Smooth muscle cell (in vitro differentiated cells): ENCODE measurements at regions not wholly inside any gene's neighbourhood (a gene's known extent, or its start where the extent isn't known, plus 50 kb on each side); places are given as distances from the start of the nearest gene placed in this dataset.

Experiments
- DNase-seq: peaks from one replicate; lab custom pipeline; 2025; ENCODE audit not compliant: unreplicated experiment; lab: John Stamatoyannopoulos, UW
- H2AFZ ChIP-seq: fragments of 200-600 bp; sonication (generic); 2 replicates; pipeline ENCODE4 v1.6.0; 2016; ENCODE audit warnings: antibody characterized with exemption, low read depth, mild to moderate bottlenecking
- H3F3A ChIP-seq: fragments of 200-600 bp; sonication (generic); 2 replicates; pipeline ENCODE4 v1.6.0; 2017; ENCODE audit warnings: antibody characterized with exemption, low read depth
- H3K27ac ChIP-seq: fragments of 200-600 bp; sonication (generic); 2 replicates; pipeline ENCODE4 v1.5.1; 2016; ENCODE audit warnings: low read depth, mild to moderate bottlenecking
- H3K27me3 ChIP-seq: fragments of 200-600 bp; sonication (generic); 2 replicates; pipeline ENCODE4 v1.6.1; 2016; ENCODE audit warnings: low read depth, mild to moderate bottlenecking
- H3K36me3 ChIP-seq: fragments of 200-600 bp; sonication (generic); 2 replicates; pipeline ENCODE4 v1.5.1; 2016; ENCODE audit warnings: low read depth
- H3K4me1 ChIP-seq: fragments of 200-600 bp; sonication (generic); 2 replicates; pipeline ENCODE4 v1.5.1; 2016; ENCODE audit warnings: low read depth
- H3K4me2 ChIP-seq: fragments of 200-600 bp; sonication (generic); 2 replicates; pipeline ENCODE4 v1.6.0; 2016; ENCODE audit warnings: mild to moderate bottlenecking
- H3K4me3 ChIP-seq: fragments of 200-600 bp; sonication (generic); 2 replicates; pipeline ENCODE4 v1.5.1; 2016; ENCODE audit warnings: mild to moderate bottlenecking
- H3K79me2 ChIP-seq: fragments of 200-600 bp; sonication (generic); 2 replicates; pipeline ENCODE4 v1.6.0; 2016; ENCODE audit warnings: low read depth, mild to moderate bottlenecking
- H3K9ac ChIP-seq: fragments of 200-600 bp; sonication (generic); 2 replicates; pipeline ENCODE4 v1.6.0; 2016; ENCODE audit warnings: low read depth
- H3K9me3 ChIP-seq: fragments of 200-600 bp; sonication (generic); replicated peaks from 2 replicates; pipeline ENCODE4 v1.5.1; 2016; ENCODE audit warnings: low read depth
- H4K20me1 ChIP-seq: fragments of 200-600 bp; sonication (generic); 2 replicates; pipeline ENCODE4 v1.6.0; 2016; ENCODE audit warnings: low read depth
- CTCF ChIP-seq: fragments of 200-600 bp; sonication (generic); IDR thresholded peaks from 2 replicates; pipeline ENCODE4 v1.5.1; 2017; ENCODE audit warnings: borderline replicate concordance, mild to moderate bottlenecking, antibody characterized with exemption; ENCODE audit not compliant: insufficient read depth, poor library complexity, severe bottlenecking
- WGBS: methylation state at CpG from one replicate; pipeline ENCODE4 v1.1.7; 2016; ENCODE audit warnings: low lambda C conversion rate; 5-methylcytosine and 5-hydroxymethylcytosine counted together

GRCh38 chr5:87503004-87503403 is 90.3 kb upstream of the CCNH start:
- H3K79me2 ChIP-seq: no peaks in the 10 kb centered on the region
- DNase-seq: no peak
- no peaks in the 10 kb centered on the region for H4K20me1 ChIP-seq
- no peak overlapping the region for H3K9ac ChIP-seq
- H3K27ac ChIP-seq: no peak overlapping the region
- no peak overlapping the region for H3K4me2 ChIP-seq
- H3K4me3 ChIP-seq: no peak overlapping the region
- H3K36me3 ChIP-seq: no peaks in the 10 kb centered on the region
- TF ChIP-seq CTCF: no peak
- H3K9me3 ChIP-seq: no peaks in the 10 kb centered on the region
- no peaks in the 10 kb centered on the region for H3F3A ChIP-seq
- no peaks in the 10 kb centered on the region for H3K4me1 ChIP-seq
- H2AFZ ChIP-seq: no peak overlapping the region
- WGBS: 80% methylated on average over 2 of the region's 2 CpGs
- no peaks in the 10 kb centered on the region for H3K27me3 ChIP-seq

GRCh38 chr5:87499478-87500410 is 87.0 kb upstream of the CCNH start:
- Histone ChIP-seq H3K4me3 (no peak overlapping the region), H3K27me3 (no peaks in the 10 kb centered on the region), H3K9ac (no peak overlapping the region), H3K4me2 (no peak overlapping the region), H3K9me3 (no peaks in the 10 kb centered on the region), H3K27ac (no peak overlapping the region), H3K36me3 (no peaks in the 10 kb centered on the region), H3K79me2 (no peaks in the 10 kb centered on the region), H3F3A (no peaks in the 10 kb centered on the region), H3K4me1 (no peaks in the 10 kb centered on the region), H4K20me1 (no peaks in the 10 kb centered on the region), H2AFZ (no peak overlapping the region)
- DNase-seq: no peak
- no peak for TF ChIP-seq CTCF
- 84% methylated on average over 21 of the region's 21 CpGs for WGBS
